Ishikawa (cell line): ENCODE measurements at regions not wholly inside any gene's neighbourhood (a gene's known extent, or its start where the extent isn't known, plus 50 kb on each side); places are given as distances from the start of the nearest gene placed in this dataset.

Source experiments
- EGR1 ChIP-seq: IDR thresholded peaks from 2 replicates; pipeline ENCODE4 v1.6.1; 2012
- EP300 ChIP-seq: IDR thresholded peaks from 2 replicates; pipeline ENCODE4 v1.6.1; 2012; ENCODE audit warnings: borderline replicate concordance
- FOXM1 ChIP-seq: IDR thresholded peaks from 2 replicates; pipeline ENCODE4 v1.6.1; 2012; ENCODE audit warnings: low read depth, borderline replicate concordance
- MAX ChIP-seq: IDR thresholded peaks from 2 replicates; pipeline ENCODE4 v1.6.1; 2012
- RAD21 ChIP-seq: IDR thresholded peaks from 2 replicates; pipeline ENCODE4 v1.6.1; 2012; ENCODE audit warnings: low read depth
- TAF1 ChIP-seq: IDR thresholded peaks from 2 replicates; pipeline ENCODE4 v1.6.1; 2012; ENCODE audit warnings: low read depth, mild to moderate bottlenecking
- TCF12 ChIP-seq: IDR thresholded peaks from 2 replicates; pipeline ENCODE4 v1.6.1; 2012; ENCODE audit warnings: low read depth
- TEAD4 ChIP-seq: IDR thresholded peaks from 2 replicates; pipeline ENCODE4 v1.6.1; 2012
- YY1 ChIP-seq: IDR thresholded peaks from 2 replicates; pipeline ENCODE4 v1.6.1; 2012; ENCODE audit warnings: low read depth

- TF ChIP-seq MAX (no peak), TEAD4 (no peak), TAF1 (no peak), YY1 (no peak), EP300 (no peak), EGR1 (no peak), FOXM1 (no peak), TCF12 (no peak), RAD21 (no peak)
Measured at GRCh38 chr7:155172141-155172540, 102.0 kb downstream of the HTR5A start.
